Lung (tissue), 11 donors: ENCODE measurements at regions not wholly inside any gene's neighbourhood (a gene's known extent, or its start where the extent isn't known, plus 50 kb on each side); places are given as distances from the start of the nearest gene placed in this dataset.
A peak's percentile ranks its signal among the peaks of the same experiment; 100 is the strongest.

ENCODE experiments used
- ATAC-seq: fragments of 200-7000 bp; cut with Tn5 transposase; one replicate; pipeline ENCODE4 v1.9.1; 2020; ENCODE audit warnings: moderate number of reproducible peaks; ENCODE audit not compliant: insufficient read depth, low FRiP score
- DNase-seq, 3 donors: peaks; one replicate each; pipeline ENCODE4 v3.0.0-alpha.2; 2013 to 2017
- H3K27ac ChIP-seq, 2 donors: one replicate each; pipeline ENCODE4 v1.5.1; 2013; ENCODE audit warnings: mild to moderate bottlenecking in 2 of 2, moderate library complexity in 2 of 2, control low read depth in 1 of 2, inconsistent platforms in 1 of 2, low read depth in 1 of 2, low read length in 1 of 2
- H3K27me3 ChIP-seq, 3 donors: one replicate each; pipeline ENCODE4 v1.5.1; 2013; ENCODE audit warnings: low read length in 2 of 3; ENCODE audit not compliant: control insufficient read depth in 3 of 3, insufficient read depth in 3 of 3
- H3K36me3 ChIP-seq, 4 donors: one replicate each; pipeline ENCODE4 v1.5.1; 2013; ENCODE audit warnings: low read length in 4 of 4, mild to moderate bottlenecking in 1 of 4, moderate library complexity in 1 of 4; ENCODE audit not compliant: control insufficient read depth in 4 of 4, insufficient read depth in 4 of 4
- H3K4me1 ChIP-seq, 5 donors: one replicate each; pipeline ENCODE4 v1.5.1; 2013; ENCODE audit warnings: low read length in 5 of 5, mild to moderate bottlenecking in 2 of 5, moderate library complexity in 1 of 5; ENCODE audit not compliant: control insufficient read depth in 5 of 5, insufficient read depth in 5 of 5
- H3K4me3 ChIP-seq: one replicate; pipeline ENCODE4 v1.5.1; 2013; ENCODE audit warnings: mild to moderate bottlenecking, control low read depth, moderate library complexity
- H3K9ac ChIP-seq, 2 donors: one replicate each; pipeline ENCODE4 v1.5.1; 2013; ENCODE audit warnings: low read length in 2 of 2, control low read depth in 1 of 2; ENCODE audit not compliant: insufficient read depth in 1 of 2
- H3K9me3 ChIP-seq, 4 donors: one replicate each; pipeline ENCODE4 v1.5.1; 2013; ENCODE audit warnings: low read length in 3 of 4, mild to moderate bottlenecking in 1 of 4, moderate library complexity in 1 of 4; ENCODE audit not compliant: control insufficient read depth in 4 of 4, insufficient read depth in 3 of 4
- CTCF ChIP-seq: IDR thresholded peaks from 2 replicates; pipeline ENCODE4 v1.5.1; 2012; ENCODE audit warnings: mild to moderate bottlenecking; ENCODE audit errors: control extremely low read depth, extremely low read depth
- WGBS, 2 donors: extraction: QIAGEN DNeasy Blood & Tissue Kit; methylation state at CpG; one replicate each; pipeline ENCODE4 v1.1.7; 2013; 5-methylcytosine and 5-hydroxymethylcytosine counted together
- donor health status: control.
- donor health status: control.
- donor health status: Bipolar disorder and iron deficiency.
- donor health status: healthy.
- donor health status: DM: yes; HTN: yes; CAD: no.

- no peak for ATAC-seq
- no peak overlapping the region for H3K27ac ChIP-seq
- H3K4me3 ChIP-seq: no peak overlapping the region
- no peaks in the 10 kb centered on the region for H3K36me3 ChIP-seq
- H3K9ac ChIP-seq: no peak overlapping the region
- DNase-seq: no peak
- no peak for TF ChIP-seq CTCF
- WGBS, 2 donors: 52 to 61% methylated on average over 3 of the region's 3 CpGs
- no peaks in the 10 kb centered on the region for H3K27me3 ChIP-seq
- peaks cover 0 to 6% (median 0%) of the 10 kb centered on the region in 5 donors for H3K4me1 ChIP-seq
- peaks cover 0 to 8% (median 0%) of the 10 kb centered on the region in 4 donors for H3K9me3 ChIP-seq
Measured at GRCh38 chr16:72362973-72363372, 191.0 kb upstream of the PMFBP1 start.

- TF ChIP-seq CTCF: no peak
- Histone ChIP-seq H3K27ac (no peak overlapping the region), H3K27me3 (no peaks in the 10 kb centered on the region), H3K9ac (no peak overlapping the region), H3K36me3 (no peaks in the 10 kb centered on the region), H3K4me1 (peaks cover 0 to 6% (median 0%) of the 10 kb centered on the region in 5 donors), H3K9me3 (peaks cover 0 to 8% (median 0%) of the 10 kb centered on the region in 4 donors), H3K4me3 (no peak overlapping the region)
- 95 to 96% methylated on average over 4 of the region's 4 CpGs for WGBS, 2 donors
- DNase-seq (no peak), ATAC-seq (no peak)
Measured at GRCh38 chr16:72362476-72362875, 190.5 kb upstream of the PMFBP1 start.

- no peak overlapping the region for H3K9ac ChIP-seq
- 75 to 88% methylated on average over 6 of the region's 6 CpGs for WGBS, 2 donors
- DNase-seq (peak in 2 of 3 donors; percentile 29 to 76), ATAC-seq (no peak)
- peaks cover 0 to 6% (median 0%) of the 10 kb centered on the region in 5 donors for H3K4me1 ChIP-seq
- H3K4me3 ChIP-seq: no peak overlapping the region
- H3K9me3 ChIP-seq: no peaks in the 10 kb centered on the region
- no peaks in the 10 kb centered on the region for H3K27me3 ChIP-seq
- no peak overlapping the region for H3K27ac ChIP-seq
- no peak for TF ChIP-seq CTCF
- no peaks in the 10 kb centered on the region for H3K36me3 ChIP-seq
Measured at GRCh38 chr16:72357910-72358309, 186.0 kb upstream of the PMFBP1 start.

GRCh38 chr16:72355561-72355960, 183.6 kb upstream of the PMFBP1 start:
- DNase-seq (no peak), ATAC-seq (no peak)
- Histone ChIP-seq H3K9me3 (no peaks in the 10 kb centered on the region), H3K36me3 (no peaks in the 10 kb centered on the region), H3K27ac (no peak overlapping the region), H3K4me3 (no peak overlapping the region), H3K9ac (no peak overlapping the region), H3K4me1 (peaks cover 0 to 6% (median 0%) of the 10 kb centered on the region in 5 donors), H3K27me3 (no peaks in the 10 kb centered on the region)
- no peak for TF ChIP-seq CTCF
- WGBS, 2 donors: 75 to 78% methylated on average over 2 of the region's 2 CpGs
